ENCODE measurements at regions not wholly inside any gene's neighbourhood (a gene's known extent, or its start where the extent isn't known, plus 50 kb on each side); places are given as distances from the start of the nearest gene placed in this dataset.
"Not testable (repeated sequence)": the region's sequence is repeated elsewhere in the genome, so short reads cannot be mapped to it uniquely, and the experiment has no call there.

DNA sequence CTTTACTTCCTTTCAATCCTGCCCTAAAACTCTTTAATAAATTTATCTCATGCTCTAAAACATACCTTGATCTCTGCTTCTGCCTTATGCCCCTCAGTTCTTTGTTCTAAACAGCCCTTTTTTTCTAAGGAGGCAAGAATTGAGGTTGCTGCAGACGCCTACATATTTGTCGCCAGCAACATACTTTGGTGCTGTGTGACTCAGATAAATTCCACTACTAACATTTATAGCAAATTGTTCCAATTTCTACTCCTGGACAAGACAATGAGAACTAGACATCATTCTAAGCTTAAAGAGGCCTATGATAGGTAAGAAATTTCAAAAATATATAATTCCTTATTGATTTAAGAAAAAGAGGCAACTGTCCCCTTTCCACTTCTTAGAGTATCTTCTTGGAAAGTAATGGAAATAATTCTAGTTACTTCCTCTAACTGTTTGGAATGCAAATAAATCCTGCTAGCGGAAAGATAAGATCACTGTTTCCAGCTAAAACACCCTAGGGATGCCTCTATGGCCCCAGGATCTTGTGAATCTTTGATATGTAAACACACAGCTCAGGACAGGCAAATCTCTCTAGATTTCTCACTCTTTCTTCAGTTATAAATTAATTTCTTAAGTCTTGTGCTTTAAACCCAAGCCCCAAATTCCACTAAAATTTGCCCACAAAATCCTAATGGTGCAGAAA lies 869.1 kb downstream of the KCNT2 start:
- no peak for DNase-seq

DNA sequence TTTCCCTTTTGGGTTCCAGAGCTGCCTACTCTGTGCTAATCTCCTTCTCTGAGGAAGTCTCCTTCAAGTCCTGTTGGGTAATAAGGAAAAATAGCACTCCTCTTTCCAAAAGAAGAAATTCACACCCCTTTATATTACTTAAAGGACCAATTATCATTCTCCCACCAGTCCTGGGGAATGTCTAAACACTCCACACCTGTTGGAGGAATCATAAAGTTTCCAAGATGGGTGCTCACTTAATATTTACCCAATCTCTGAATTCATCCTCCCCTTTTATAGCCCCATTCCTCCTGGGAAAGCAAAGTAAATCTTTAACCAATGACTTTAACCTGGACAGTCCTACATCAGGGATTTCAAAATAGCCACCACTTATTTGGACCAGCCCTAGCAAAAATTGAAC lies 873.1 kb downstream of the KCNT2 start:
- DNase-seq: no peak

DNA sequence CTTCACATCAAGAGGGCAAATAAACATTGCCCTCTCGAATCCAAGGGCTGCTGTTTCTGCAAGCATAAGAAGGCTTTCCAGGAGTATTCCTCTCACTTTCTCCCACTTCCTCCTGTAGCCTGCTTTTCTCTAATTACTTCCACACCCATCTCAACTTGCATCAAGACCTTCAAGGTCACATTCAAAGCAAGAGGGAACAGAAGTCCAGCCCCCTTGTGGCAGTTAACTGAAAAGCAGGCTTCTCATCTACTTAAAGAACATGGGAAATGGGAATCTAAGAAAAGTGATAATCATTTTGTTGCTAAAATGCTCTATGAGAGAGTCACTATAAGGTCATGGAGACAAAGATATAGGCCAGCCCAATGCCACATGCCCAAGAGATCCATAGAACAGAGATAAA lies 874.4 kb downstream of the KCNT2 start:
- DNase-seq: no peak

DNA sequence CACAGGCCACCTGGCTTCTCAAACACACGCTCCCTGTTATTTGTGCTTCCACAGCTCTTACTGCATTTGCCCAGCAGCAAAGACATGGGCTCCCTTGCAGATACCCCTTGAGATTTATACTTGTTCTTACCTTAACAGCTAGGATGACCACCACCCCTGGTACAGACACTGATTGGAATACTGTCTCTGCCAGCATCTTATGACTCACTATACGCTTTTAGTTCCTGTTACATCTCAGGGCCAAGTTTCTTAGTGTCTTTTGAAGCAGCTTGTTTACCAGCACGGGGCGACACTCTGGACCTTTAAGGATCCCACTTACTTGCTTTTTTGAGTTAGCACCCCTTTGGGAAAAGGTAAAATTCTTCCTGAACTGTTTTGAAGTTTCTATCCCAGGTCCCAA lies 874.8 kb downstream of the KCNT2 start:
- no peak for DNase-seq

DNA sequence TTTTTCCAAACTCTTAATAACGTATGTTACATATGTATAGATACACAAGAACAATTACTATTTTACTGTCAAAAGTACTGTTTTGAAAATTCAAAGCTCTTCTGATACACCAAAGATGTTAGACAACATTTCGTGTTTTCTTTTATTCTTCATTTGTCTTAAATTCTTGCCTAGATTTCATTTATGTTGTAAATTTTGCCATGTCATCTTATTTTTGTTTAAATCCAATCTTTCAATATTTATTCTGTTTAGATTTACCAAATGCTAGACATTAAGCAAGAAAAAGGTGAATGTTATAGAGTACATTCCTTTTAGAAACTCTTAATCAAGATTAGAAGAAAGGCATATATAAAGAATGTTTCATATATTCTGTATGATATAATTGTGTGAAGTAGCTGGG lies 876.9 kb downstream of the KCNT2 start:
- no peak for DNase-seq

DNA sequence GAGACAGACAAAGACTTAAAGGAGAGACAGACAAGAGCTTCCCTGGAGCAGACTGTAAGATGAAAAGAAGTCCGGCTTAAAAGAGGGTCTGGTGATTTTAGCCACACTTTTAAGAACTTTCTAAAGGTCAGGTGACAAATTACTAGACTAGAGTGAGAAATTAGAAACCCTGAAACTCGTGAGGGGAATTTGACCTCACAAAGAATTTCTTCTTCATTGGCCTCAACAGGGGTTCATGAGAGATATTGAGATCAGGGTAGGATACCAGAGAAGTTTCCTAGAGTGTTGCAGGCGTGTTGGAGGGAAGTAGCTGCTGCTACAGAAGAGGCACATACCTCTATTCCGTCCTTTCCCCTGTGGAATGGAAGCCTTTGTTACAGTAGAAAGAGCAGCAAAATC lies 884.4 kb downstream of the KCNT2 start:
- DNase-seq: no peak

DNA sequence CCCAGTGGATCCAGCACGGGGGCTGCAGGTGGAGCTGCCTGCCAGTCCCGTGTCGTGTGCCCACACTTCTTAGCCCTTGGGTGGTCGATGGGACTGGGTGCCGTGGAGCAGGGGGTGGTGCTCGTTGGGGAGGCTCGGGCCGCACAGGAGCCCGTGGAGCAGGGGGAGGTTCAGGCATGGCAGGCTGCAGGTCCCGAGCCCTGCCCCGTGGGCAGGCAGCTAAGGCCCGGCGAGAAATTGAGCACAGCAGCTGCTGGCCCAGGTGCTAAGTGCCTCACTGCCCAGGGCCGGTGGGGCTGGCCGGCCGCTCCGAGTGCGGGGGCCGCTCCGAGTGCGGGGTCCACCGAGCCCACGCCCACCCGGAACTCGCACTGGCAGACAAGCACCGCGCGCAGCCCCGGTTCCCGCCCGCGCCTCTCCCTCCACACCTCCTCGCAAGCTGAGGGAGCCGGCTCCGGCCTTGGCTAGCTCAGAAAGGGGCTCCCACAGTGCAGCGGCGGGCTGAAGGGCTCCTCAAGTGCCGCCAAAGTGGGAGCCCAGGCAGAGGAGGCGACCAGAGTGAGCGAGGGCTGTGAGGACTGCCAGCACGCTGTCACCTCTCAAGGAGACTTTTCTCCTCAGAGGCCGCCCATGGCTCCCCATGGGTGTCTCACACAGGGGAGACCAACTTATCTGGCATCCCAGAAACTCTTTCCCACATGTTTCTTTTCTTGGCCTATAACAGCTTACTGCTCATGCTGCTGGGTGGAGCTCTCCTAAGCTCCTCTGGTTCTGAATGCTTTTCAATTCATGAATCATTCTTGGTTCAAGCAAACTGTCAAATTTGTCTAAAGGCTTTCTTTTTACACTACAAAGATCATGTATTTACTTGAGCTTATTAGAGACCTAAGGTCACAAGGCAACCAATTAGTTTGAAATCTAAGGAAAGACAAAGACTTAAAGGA lies 885.1 kb downstream of the KCNT2 start:
- not testable (repeated sequence) for DNase-seq

DNA sequence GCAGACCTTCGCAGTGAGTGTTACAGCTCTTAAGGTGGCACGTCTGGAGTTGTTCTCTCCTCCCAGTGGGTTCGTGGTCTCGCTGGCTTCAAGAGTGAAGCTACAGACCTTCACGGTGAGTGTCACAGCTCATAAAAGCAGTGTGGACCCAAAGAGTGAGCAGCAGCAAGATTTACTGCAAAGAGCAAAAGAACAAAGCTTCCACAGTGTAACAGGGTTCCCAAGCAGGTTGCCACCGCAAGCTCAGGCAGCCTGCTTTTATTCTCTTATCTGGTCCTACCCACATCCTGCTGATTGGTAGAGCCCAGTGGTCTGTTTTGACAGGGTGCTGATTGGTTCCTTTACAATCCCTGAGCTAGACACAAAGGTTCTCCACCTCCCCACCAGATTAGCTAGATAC lies 886.1 kb downstream of the KCNT2 start:
- DNase-seq: not testable (repeated sequence)

DNA sequence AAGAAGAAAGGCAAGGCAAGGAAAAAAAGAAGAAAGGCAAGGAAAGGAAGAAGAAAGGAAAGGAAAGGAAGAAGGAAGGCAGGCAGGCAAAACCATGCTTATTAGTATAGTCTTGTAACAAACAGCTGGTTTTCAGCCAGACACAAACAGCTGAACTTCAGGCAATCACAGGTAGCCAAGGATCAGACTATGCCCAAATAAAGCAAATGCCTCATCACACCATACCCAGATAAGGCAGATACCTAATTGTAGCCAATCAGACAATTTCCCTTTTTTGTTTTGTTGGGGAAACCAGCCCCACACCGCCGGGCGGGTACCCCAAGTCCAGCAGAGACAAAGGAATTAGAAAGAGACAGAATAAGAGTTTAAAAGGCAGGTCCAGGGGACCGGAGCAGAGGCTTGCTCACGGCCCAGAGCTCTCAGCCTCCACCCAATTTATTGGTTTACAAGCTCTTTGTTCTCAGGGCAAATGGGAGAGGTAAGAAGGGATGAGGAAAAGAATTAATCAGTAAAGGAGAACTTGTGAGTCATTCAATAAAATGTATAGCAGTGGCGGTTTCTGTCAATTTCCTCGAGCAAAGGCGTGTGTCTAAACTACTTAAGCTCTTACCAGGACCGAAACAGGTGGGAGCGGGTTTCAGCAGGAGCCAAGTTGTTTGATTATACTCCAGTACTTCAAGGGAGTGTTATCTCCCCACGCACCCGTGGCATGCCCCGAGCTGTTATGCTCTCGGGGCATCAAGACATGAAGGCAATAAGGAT lies 886.8 kb downstream of the KCNT2 start:
- DNase-seq: no peak

DNA sequence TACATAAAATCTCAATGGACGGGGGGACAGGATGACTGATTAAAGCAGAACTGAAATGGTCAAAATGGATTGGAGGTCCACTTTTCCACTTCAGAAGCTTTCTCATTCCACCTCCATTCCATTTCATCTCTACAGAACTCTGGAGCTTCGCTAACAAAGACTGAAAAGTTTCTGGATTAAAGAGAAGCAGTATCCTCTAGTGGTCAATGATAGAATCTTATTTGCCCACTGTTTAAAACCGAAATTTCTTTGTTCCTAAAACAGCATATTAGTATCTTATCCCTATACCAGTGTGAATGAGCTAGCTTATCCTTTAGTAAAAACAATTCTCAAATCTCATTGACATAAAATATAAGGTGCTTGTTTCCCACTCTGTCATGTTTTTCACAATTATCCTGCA lies 890.6 kb downstream of the KCNT2 start:
- no peak for DNase-seq

DNA sequence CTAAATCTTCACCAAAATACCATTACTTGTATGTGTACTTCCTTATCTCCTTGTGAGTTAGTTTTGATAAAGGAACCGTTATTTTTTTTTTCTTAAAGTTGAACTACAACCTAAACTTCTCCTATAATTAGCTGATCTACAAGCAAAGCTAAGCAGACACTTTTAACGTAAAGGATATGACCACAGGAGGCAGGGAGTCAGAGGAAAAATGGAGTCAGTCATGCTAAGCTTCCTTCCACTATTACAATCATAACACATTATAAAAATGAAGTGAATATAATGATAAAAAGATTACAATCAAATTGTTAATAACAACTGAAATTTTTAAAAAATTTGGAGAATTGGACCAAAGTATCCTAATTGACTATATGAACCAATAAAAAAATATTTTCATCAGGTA lies 892.6 kb downstream of the KCNT2 start:
- DNase-seq: no peak

DNA sequence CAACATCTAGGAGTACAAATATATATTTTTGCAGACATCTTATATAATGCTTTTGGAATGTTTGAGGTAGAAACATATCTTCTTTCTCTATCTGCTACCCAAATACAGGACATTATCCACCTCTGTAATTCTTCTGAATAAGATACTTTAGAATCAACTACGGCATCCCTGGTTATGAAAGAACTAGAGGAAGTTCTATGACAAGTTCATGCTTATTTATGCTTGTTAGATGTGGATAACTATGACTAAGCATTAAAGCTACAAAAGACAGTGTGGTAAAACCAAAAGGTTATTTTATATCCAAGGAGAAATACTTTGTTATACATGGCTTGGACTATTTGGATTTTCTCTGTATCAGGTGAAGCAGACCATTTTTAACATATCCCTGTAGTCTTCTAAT lies 894.0 kb downstream of the KCNT2 start:
- no peak for DNase-seq

DNA sequence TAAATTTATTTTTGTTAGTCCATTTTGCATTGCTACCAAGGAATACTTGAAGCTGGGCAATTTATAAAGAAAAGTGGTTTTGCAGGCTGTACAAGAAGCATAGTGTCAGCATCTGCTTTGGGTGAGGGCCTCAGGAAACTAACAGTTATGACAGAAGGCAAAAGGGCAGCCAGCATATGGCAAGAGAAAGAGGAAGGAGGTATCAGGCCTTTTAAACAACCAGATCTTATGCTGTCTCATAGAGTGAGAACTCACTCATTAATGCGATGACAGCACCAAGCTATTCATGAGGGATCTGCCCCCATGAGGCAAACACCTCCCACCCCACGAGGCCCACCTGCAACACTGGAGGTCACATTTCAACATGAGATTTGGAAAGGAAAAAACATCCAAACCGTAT lies 898.4 kb downstream of the KCNT2 start:
- DNase-seq: no peak

DNA sequence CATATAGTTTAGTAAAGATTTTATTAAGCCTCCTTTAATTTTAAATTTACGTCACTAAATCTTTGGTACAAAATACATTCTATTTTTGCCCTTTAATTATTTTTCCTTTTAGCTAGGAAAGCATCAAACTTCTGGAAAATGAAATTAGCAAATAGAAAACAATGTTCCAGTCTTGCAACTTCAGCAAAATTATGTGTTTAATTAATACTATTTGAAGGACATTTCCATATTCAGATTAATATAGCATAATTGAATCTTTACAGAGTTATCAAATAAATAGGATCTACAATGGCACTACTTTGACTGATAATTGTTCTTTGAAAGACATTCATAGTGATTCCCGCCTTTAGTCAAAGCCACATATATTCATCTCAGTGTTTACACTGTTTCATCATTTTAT lies 904.2 kb downstream of the KCNT2 start:
- no peak for DNase-seq

DNA sequence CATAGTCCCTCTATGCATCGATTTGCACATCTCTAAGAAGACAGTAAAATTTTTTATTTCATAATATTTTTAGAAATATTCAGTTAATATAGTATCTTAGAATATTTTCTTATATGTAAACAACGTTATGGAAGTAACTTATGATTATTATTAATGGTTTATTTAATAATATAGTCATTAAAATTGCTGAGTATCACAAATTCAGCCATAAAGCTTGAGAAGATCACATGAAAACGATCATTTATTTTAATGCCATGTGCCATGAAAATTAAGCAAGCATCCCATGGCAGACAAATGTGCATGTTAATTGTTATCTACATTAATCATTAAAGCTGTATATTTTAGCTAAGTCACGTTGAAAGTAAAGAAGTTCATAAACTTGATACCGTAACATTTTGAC lies 907.1 kb downstream of the KCNT2 start:
- no peak for DNase-seq

DNA sequence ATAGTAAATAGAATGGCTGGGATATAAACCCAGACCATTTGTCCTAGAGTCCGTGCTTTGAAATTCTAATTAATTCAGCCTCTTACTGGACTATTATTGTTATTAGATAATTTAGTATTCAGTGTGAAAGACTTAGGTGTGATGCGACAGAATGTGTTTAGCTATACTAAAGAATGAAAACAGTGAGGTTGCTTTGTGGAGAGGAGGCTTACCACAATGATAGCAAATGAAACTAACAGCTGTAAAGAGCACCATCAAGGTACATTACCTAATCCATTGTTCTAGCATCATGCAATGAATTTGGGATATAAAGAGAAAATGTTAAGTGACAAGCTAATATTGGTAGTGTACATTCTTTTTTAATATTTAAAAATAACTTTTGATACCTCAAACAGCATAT lies 911.1 kb downstream of the KCNT2 start:
- DNase-seq: no peak

DNA sequence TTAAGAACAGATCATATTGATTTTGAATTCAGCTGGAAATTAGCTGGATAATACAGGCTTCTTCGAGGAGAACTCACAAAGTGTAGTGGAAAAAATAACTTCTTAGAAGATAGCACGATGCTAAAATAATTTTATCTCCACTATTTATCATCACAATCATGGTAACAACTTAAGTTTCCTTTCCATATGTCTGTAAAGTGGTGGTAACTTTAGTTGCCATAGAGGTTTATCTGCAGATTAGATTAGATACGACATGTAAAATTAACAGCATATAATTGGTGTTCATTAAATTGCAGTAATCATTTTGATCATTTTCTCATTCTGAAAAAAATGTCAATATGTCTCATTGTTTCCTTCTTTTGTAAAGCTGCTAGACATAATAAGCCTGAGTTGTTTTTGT lies 921.5 kb downstream of the KCNT2 start:
- DNase-seq: no peak

DNA sequence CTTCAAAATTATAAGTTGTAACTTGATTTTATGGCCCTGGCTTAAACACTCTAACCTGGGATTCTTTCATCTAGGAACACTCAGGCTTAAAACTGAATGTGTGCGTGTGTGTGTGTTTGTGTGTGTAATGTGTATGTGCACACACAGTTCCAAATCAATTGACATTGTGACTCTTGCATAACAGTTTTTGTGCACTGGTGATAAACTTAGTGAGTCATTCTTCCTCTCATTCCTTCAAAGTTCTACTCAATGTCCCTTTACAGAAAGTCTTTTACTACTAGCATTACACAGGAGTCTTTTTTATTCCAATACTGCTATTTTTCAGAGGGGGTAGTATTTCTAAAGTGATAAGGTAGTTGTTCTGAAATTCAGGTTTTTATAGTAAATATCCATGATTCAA lies 943.6 kb downstream of the KCNT2 start:
- no peak for DNase-seq

DNA sequence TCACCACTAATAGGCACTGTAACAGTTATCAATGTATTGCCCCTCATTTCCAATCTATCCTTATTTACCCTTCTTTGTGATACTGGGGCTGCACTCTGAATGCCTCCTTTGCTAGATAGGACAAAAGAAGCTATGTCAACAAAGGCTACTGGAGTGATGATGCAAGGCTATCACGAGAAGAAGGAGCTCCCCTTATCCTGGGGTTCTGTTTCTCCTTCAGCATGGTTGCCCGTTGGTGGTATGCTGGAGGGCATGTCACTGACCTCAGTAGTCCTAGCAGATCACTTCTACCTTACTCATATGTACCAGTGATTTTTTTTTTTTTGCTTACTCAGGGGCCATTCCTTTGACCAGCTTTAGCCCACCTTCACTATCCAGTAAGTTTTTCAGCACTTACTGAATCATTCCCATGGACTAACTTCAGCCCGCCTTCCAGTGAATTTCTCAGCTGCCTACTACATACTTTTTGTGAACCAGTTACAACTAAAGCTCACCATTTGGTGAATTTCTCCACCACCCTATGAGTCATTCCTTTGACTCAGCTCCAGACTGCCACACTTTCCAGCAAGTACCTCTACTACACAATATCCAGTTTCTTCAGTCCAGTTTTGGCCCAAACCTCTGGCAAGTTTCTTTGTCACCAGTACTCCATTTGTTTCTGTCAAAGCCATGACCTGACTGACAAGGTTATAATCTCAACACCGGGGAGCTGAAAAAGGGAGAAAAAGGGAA lies 944.5 kb downstream of the KCNT2 start:
- DNase-seq: no peak

DNA sequence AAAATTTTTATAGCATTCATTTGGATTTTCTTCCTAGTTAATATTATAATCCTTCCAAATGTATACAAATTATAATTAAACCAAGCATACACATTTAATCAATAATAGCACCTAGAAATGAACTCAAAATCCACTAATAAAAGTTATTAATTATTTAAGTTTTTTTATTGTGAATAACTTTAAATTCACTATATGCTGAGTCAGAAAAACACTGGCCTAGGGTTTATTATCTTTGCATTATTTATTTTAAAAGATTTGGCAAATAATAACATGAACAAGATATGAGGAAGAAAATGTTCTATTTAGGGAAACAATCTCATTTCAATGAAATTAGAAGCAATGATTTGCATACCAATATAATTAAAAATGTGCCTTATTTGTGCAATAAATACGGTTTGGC lies 951.5 kb downstream of the KCNT2 start:
- no peak for DNase-seq

DNA sequence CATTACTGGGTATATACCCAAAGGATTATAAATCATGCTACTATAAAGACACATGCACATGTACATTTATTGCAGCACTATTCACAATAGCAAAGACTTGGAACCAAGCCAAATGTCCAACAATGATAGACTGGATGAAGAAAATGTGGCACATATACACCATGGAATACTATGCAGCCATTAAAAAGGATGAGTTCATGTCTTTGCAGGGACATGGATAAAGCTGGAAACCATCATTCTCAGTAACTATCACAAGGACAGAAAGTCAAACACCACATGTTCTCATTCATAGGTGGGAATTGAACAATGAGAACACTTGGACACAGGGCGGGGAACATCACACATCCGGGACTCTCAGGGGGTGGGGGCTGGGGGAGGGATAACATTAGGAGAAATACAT lies 959.4 kb downstream of the KCNT2 start:
- DNase-seq: not testable (repeated sequence)

DNA sequence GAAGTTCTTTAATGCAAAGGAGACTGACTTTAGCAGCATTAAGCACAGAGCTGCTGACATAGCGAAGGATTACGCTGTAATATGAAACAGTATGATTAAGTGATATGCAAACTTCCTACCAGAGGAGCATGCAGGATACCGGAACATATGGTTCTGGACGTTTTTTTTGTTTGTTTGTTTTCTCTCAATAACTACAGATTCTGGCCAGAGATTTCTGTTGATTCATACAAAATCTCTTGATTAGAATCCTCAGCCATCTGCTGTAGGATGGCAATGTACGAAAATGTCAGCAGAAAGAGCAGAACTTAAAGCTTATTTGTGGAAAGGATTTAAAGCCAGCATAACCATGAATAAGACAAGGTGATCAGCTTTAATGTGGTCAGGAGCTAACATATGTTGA lies 970.7 kb downstream of the KCNT2 start:
- no peak for DNase-seq

DNA sequence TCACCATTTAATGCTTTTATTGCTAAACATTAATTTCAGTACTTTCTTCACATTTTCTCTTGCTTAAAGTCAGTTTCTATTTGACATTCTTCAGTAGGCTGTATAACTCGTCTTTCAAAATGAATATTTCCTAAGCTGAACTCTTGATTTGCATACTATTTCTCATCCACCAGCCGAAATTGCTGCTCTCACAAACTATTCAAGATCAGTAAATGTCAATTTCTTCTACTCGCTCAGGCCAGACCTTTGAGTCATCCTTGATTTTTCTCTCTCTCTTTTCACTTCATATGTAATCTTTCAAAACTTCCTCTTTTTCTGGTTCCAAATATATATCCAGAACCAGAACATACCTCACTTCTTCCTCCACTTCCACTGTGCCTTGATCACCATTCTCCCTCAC lies 990.0 kb downstream of the KCNT2 start:
- no peak for DNase-seq

All from CD4-positive, alpha-beta T cell treated with Interleukin-21 for 1 hour (primary cell).